Body of pancreas (tissue), 4 donors: ENCODE measurements at regions not wholly inside any gene's neighbourhood (a gene's known extent, or its start where the extent isn't known, plus 50 kb on each side); places are given as distances from the start of the nearest gene placed in this dataset.

Experiments
- POLR2A ChIP-seq, 3 donors: fragments of 450-650 bp; IDR thresholded peaks; one replicate each; pipeline ENCODE4 v1.6.1; 2016; ENCODE audit warnings: antibody characterized with exemption in 3 of 3, mild to moderate bottlenecking in 2 of 3
- TF ChIP-seq, protein P1 (sequence below), 7 experiments: fragments of 450-650 bp in 4 of 7; fragments of 200-600 bp in 3 of 7; sonication (generic) in 3 of 7; IDR thresholded peaks; one replicate each; pipeline ENCODE4 v1.5.1; 2016 to 2019; ENCODE audit warnings: antibody characterized with exemption in 7 of 7

DNA sequence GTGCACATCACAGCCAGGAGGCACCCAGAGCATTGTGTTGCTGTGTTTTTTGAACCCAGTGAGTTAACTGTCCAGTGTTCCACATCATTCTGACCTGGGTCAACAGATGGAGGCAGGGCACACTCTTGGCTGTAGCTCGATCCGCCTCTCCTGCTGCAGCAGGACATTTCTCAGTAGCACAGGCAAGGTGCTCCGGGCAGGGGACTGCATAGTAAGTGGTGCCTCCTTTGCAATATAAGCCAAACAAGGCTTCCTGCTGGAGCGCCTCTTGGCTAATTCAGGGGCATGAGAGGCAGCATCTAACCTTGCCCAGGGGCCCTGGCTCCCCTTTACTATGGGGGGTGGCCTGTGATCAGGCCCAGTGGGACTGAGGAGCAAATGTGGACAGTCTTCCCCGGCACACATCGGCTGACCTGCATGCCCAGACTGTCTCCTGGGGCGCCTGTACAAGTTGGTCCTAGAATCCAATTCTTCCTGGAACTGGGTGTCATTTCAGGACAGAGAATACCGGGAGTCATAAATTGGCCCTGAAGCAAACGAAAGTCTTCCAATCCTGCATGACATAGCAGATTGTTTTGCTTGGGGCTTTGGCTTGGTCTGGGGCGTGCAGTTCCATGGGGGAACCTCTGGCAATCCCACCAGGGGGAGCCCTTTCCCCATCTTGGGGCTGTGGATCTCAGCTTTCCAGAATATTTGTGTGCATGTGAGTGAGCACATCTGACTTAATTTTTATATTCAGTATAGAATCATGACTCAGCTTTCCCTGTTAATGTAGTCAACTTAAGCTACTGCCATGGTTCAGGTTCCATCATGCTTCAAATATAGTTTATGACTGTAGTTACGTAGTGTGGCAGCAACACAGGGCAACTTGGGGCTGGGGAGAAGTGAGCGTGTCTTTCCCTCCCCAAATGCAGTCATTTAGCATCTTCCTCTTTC lies 56.0 kb upstream of the DDR1 start:
- TF ChIP-seq, protein P1, sequence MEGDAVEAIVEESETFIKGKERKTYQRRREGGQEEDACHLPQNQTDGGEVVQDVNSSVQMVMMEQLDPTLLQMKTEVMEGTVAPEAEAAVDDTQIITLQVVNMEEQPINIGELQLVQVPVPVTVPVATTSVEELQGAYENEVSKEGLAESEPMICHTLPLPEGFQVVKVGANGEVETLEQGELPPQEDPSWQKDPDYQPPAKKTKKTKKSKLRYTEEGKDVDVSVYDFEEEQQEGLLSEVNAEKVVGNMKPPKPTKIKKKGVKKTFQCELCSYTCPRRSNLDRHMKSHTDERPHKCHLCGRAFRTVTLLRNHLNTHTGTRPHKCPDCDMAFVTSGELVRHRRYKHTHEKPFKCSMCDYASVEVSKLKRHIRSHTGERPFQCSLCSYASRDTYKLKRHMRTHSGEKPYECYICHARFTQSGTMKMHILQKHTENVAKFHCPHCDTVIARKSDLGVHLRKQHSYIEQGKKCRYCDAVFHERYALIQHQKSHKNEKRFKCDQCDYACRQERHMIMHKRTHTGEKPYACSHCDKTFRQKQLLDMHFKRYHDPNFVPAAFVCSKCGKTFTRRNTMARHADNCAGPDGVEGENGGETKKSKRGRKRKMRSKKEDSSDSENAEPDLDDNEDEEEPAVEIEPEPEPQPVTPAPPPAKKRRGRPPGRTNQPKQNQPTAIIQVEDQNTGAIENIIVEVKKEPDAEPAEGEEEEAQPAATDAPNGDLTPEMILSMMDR (IDR thresholded peaks at IDR 0.05): peak; percentile 92 to 97 (median 96)
- TF ChIP-seq POLR2A (IDR thresholded peaks at IDR 0.05): no peak
